Panc1 (cell line): ENCODE measurements at regions not wholly inside any gene's neighbourhood (a gene's known extent, or its start where the extent isn't known, plus 50 kb on each side); places are given as distances from the start of the nearest gene placed in this dataset.

Experiments used
- CTCF ChIP-seq: fragments of 450-650 bp; IDR thresholded peaks from 2 replicates; pipeline ENCODE4 v1.5.1; 2017; ENCODE audit warnings: mild to moderate bottlenecking
- POLR2AphosphoS5 ChIP-seq: IDR thresholded peaks from 2 replicates; pipeline ENCODE4 v1.6.1; 2012; ENCODE audit warnings: mild to moderate bottlenecking, low read depth, low read length, moderate library complexity
- REST ChIP-seq, 2 experiments: IDR thresholded peaks; 2 replicates each; pipeline ENCODE4 v1.6.1; 2011 to 2012; ENCODE audit warnings: low read depth in 2 of 2, control low read depth in 1 of 2, low read length in 1 of 2, mild to moderate bottlenecking in 1 of 2, moderate library complexity in 1 of 2; ENCODE audit not compliant: insufficient read depth in 1 of 2
- SIN3A ChIP-seq: IDR thresholded peaks from 2 replicates; pipeline ENCODE4 v1.6.1; 2012; ENCODE audit warnings: low read depth, mild to moderate bottlenecking, low read length, moderate library complexity, borderline replicate concordance; ENCODE audit not compliant: insufficient read depth

- TF ChIP-seq CTCF: no peak
- no peak for TF ChIP-seq SIN3A
- no peak for TF ChIP-seq REST (IDR thresholded peaks at IDR 0.05; ENCODE audit: insufficient read depth in 1 of 2, low read depth in 2 of 2, low read length in 1 of 2)
- no peak for TF ChIP-seq POLR2AphosphoS5
Measured at GRCh38 chr14:95616745-95617144, 69.5 kb upstream of the TCL1B start.
